ENCODE measurements at regions not wholly inside any gene's neighbourhood (a gene's known extent, or its start where the extent isn't known, plus 50 kb on each side); places are given as distances from the start of the nearest gene placed in this dataset.
"Not testable (repeated sequence)": the region's sequence is repeated elsewhere in the genome, so short reads cannot be mapped to it uniquely, and the experiment has no call there.

GRCh38 chr11:126149759-126150625 lies 61.5 kb downstream of the RPUSD4 start:
- no peak for FAIRE-seq
- no peak for DNase-seq
- Histone ChIP-seq H3K27me3 (ENCODE audit: control insufficient read depth in 3 of 3, insufficient read depth in 3 of 3, low read length in 3 of 3) (peaks cover 0 to 9% (median 0%) of the 10 kb centered on the region in 3 donors), H3K36me3 (ENCODE audit: control insufficient read depth in 3 of 3, insufficient read depth in 2 of 3, low read depth in 1 of 3, low read length in 3 of 3) (no peaks in the 10 kb centered on the region), H3K4me1 (ENCODE audit: control insufficient read depth in 3 of 3, insufficient read depth in 2 of 3, low read depth in 1 of 3, low read length in 2 of 3) (peaks cover 3 to 52% (median 9%) of the 10 kb centered on the region in 3 donors), H3K4me3 (ENCODE audit: low read depth in 1 of 3, low read length in 3 of 3) (no peak overlapping the region), H3K27ac (ENCODE audit: low read depth in 1 of 3, low read length in 2 of 3) (no peak overlapping the region), H3K9me3 (ENCODE audit: control insufficient read depth in 2 of 2, insufficient read depth in 1 of 2, low read depth in 1 of 2, low read length in 1 of 2) (no peaks in the 10 kb centered on the region)
- 69 to 73% (median 72%) methylated on average over 15 of the region's 15 CpGs for whole genome bisulfite sequencing, 3 donors

GRCh38 chr11:126148317-126148716 lies 63.1 kb downstream of the RPUSD4 start:
- FAIRE-seq (no peak), DNase-seq (peak in 1 of 2 donors; percentile 54)
- Histone ChIP-seq H3K9me3 (ENCODE audit: control insufficient read depth in 2 of 2, insufficient read depth in 1 of 2, low read depth in 1 of 2, low read length in 1 of 2) (no peaks in the 10 kb centered on the region), H3K36me3 (ENCODE audit: control insufficient read depth in 3 of 3, insufficient read depth in 2 of 3, low read depth in 1 of 3, low read length in 3 of 3) (no peaks in the 10 kb centered on the region), H3K27ac (ENCODE audit: low read depth in 1 of 3, low read length in 2 of 3) (peak overlapping the region in 1 of 3 donors; percentile 45), H3K4me1 (ENCODE audit: control insufficient read depth in 3 of 3, insufficient read depth in 2 of 3, low read depth in 1 of 3, low read length in 2 of 3) (peaks cover 3 to 37% (median 7%) of the 10 kb centered on the region in 3 donors), H3K4me3 (ENCODE audit: low read depth in 1 of 3, low read length in 3 of 3) (no peak overlapping the region), H3K27me3 (ENCODE audit: control insufficient read depth in 3 of 3, insufficient read depth in 3 of 3, low read length in 3 of 3) (peaks cover 0 to 9% (median 0%) of the 10 kb centered on the region in 3 donors)
- WGBS, 3 donors, result 12 to 70% (median 45%) methylated on average over 2 of the region's 2 CpGs

DNA sequence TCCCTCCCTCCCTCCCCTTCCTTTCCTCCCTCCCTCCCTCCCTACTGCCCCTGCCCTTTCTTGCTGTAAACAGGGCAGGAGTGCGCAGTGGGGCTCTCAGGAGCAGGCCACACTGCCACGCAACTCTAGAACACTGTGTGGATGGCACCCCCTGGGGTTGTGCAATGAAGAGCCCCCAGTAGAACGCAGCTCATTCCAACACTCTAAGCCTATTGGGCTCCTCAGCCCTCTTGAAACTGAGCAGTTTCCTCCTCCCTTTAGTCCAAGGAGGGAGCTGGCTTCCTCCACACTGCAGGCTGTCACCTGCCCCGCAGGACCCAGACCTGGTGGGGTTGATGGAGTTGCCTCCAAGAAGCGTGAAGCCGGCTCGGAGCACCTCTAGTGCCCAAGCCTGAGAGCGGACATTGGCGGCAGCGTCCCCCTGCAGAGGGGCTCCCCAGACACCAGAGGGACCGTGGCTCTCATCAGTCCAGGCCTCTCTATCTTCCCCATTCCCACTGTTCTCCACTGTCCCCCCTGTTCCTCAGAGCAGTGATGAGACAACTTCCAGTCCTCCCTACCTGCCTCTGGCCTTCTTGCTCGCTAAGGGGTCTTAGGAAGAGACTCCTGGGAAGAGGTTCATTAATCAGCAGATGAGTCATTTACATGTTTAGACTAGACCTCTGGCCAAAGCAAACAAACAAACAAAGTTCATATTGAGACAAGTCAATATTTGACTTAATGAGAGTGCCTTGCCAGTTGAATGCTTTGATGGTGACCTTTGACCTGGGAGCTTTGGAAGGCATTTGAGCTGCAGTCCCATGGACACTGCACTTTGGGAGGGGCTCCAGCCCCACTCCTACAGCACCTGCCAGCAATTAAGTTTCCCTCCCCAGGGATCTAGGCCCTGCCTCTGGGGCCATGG lies 64.0 kb downstream of the RPUSD4 start:
- FAIRE-seq (no peak), DNase-seq (peak in 1 of 2 donors; percentile 66)
- peaks cover 3 to 35% (median 7%) of the 10 kb centered on the region in 3 donors for H3K4me1 ChIP-seq (ENCODE audit: control insufficient read depth in 3 of 3, insufficient read depth in 2 of 3, low read depth in 1 of 3, low read length in 2 of 3)
- H3K9me3 ChIP-seq (ENCODE audit: control insufficient read depth in 2 of 2, insufficient read depth in 1 of 2, low read depth in 1 of 2, low read length in 1 of 2), result no peaks in the 10 kb centered on the region
- H3K27me3 ChIP-seq (ENCODE audit: control insufficient read depth in 3 of 3, insufficient read depth in 3 of 3, low read length in 3 of 3), result peaks cover 0 to 9% (median 0%) of the 10 kb centered on the region in 3 donors
- no peaks in the 10 kb centered on the region for H3K36me3 ChIP-seq (ENCODE audit: control insufficient read depth in 3 of 3, insufficient read depth in 2 of 3, low read depth in 1 of 3, low read length in 3 of 3)
- 82 to 88% (median 88%) methylated on average over 11 to 12 of the region's 12 CpGs for WGBS, 3 donors
- H3K27ac ChIP-seq (ENCODE audit: low read depth in 1 of 3, low read length in 2 of 3), result peak overlapping the region in 1 of 3 donors; percentile 45
- H3K4me3 ChIP-seq (ENCODE audit: low read depth in 1 of 3, low read length in 3 of 3), result no peak overlapping the region

GRCh38 chr11:126146454-126147192 lies 64.8 kb downstream of the RPUSD4 start:
- H3K4me3 ChIP-seq (ENCODE audit: low read depth in 1 of 3, low read length in 3 of 3), result no peak overlapping the region
- peak overlapping the region in 1 of 3 donors; percentile 12 for H3K27ac ChIP-seq (ENCODE audit: low read depth in 1 of 3, low read length in 2 of 3)
- no peaks in the 10 kb centered on the region for H3K9me3 ChIP-seq (ENCODE audit: control insufficient read depth in 2 of 2, insufficient read depth in 1 of 2, low read depth in 1 of 2, low read length in 1 of 2)
- peaks cover 0 to 9% (median 0%) of the 10 kb centered on the region in 3 donors for H3K27me3 ChIP-seq (ENCODE audit: control insufficient read depth in 3 of 3, insufficient read depth in 3 of 3, low read length in 3 of 3)
- FAIRE-seq (no peak), DNase-seq (no peak)
- no peaks in the 10 kb centered on the region for H3K36me3 ChIP-seq (ENCODE audit: control insufficient read depth in 3 of 3, insufficient read depth in 2 of 3, low read depth in 1 of 3, low read length in 3 of 3)
- H3K4me1 ChIP-seq (ENCODE audit: control insufficient read depth in 3 of 3, insufficient read depth in 2 of 3, low read depth in 1 of 3, low read length in 2 of 3), result peaks cover 3 to 35% (median 7%) of the 10 kb centered on the region in 3 donors
- WGBS, 3 donors, result 62 to 74% (median 68%) methylated on average over 21 to 23 of the region's 23 CpGs

DNA sequence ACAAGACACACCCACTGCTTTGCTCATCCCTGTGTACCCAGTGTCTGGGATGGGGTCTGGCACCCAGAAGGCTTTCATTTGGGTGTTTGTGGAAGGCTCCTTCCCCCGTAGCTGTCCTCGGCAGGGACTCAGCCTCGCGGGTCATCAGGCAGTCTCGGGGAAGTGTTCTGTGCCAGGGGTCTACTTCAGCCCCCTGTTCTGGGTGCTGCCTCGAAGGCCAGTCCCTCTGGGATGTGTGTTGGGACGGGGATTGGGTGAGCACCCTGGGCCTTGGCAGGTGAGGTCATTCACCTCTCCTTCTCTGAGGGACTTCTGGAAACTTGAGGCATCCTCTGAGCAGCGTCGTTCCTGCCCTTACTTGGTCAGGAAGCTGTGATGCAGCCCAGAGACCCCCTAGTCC lies 65.5 kb downstream of the RPUSD4 start:
- Histone ChIP-seq H3K9me3 (ENCODE audit: control insufficient read depth in 2 of 2, insufficient read depth in 1 of 2, low read depth in 1 of 2, low read length in 1 of 2) (no peaks in the 10 kb centered on the region), H3K4me3 (ENCODE audit: low read depth in 1 of 3, low read length in 3 of 3) (no peak overlapping the region), H3K27me3 (ENCODE audit: control insufficient read depth in 3 of 3, insufficient read depth in 3 of 3, low read length in 3 of 3) (peaks cover 0 to 4% (median 3%) of the 10 kb centered on the region in 3 donors), H3K36me3 (ENCODE audit: control insufficient read depth in 3 of 3, insufficient read depth in 2 of 3, low read depth in 1 of 3, low read length in 3 of 3) (no peaks in the 10 kb centered on the region), H3K27ac (ENCODE audit: low read depth in 1 of 3, low read length in 2 of 3) (no peak overlapping the region), H3K4me1 (ENCODE audit: control insufficient read depth in 3 of 3, insufficient read depth in 2 of 3, low read depth in 1 of 3, low read length in 2 of 3) (peaks cover 3 to 35% (median 7%) of the 10 kb centered on the region in 3 donors)
- DNase-seq (no peak), FAIRE-seq (no peak)
- WGBS, 3 donors, result 73 to 83% (median 83%) methylated on average over 7 to 9 of the region's 9 CpGs

DNA sequence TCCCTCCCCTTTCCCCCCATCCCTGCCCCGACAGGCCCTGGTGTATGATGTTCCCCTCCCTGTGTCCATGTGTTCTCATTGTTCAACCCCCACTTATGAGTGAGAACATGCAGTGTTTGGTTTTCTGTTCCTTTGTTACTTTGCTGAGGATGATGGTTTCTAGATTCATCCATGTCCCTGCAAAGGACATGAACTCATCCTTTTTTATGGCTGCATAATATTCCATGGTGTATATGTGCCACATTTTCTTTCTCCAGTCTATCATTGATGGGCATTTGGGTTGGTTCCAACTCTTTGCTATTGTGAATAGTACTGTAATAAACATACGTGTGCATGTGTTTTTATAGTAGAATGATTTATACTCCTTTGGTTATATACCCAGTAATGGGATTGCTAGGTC lies 68.0 kb downstream of the RPUSD4 start:
- H3K27me3 ChIP-seq (ENCODE audit: control insufficient read depth in 3 of 3, insufficient read depth in 3 of 3, low read length in 3 of 3); H3K27ac ChIP-seq (ENCODE audit: low read depth in 1 of 3, low read length in 2 of 3); H3K36me3 ChIP-seq (ENCODE audit: control insufficient read depth in 3 of 3, insufficient read depth in 2 of 3, low read depth in 1 of 3, low read length in 3 of 3); H3K4me3 ChIP-seq (ENCODE audit: low read depth in 1 of 3, low read length in 3 of 3); DNase-seq; H3K9me3 ChIP-seq (ENCODE audit: control insufficient read depth in 2 of 2, insufficient read depth in 1 of 2, low read depth in 1 of 2, low read length in 1 of 2); FAIRE-seq: not testable (repeated sequence)
- peaks cover 0 to 33% (median 3%) of the 10 kb centered on the region in 3 donors for H3K4me1 ChIP-seq (ENCODE audit: control insufficient read depth in 3 of 3, insufficient read depth in 2 of 3, low read depth in 1 of 3, low read length in 2 of 3)
- 67 to 75% (median 74%) methylated on average over 2 of the region's 2 CpGs for WGBS, 3 donors

- no peak overlapping the region for H3K27ac ChIP-seq (ENCODE audit: low read depth in 1 of 3, low read length in 2 of 3)
- no peak overlapping the region for H3K4me3 ChIP-seq (ENCODE audit: low read depth in 1 of 3, low read length in 3 of 3)
- H3K9me3 ChIP-seq (ENCODE audit: control insufficient read depth in 2 of 2, insufficient read depth in 1 of 2, low read depth in 1 of 2, low read length in 1 of 2), result no peaks in the 10 kb centered on the region
- H3K4me1 ChIP-seq (ENCODE audit: control insufficient read depth in 3 of 3, insufficient read depth in 2 of 3, low read depth in 1 of 3, low read length in 2 of 3), result peaks cover 0 to 11% (median 0%) of the 10 kb centered on the region in 3 donors
- FAIRE-seq (no peak), DNase-seq (no peak)
- H3K36me3 ChIP-seq (ENCODE audit: control insufficient read depth in 3 of 3, insufficient read depth in 2 of 3, low read depth in 1 of 3, low read length in 3 of 3), result no peaks in the 10 kb centered on the region
- WGBS, 3 donors, result 30 to 41% (median 37%) methylated on average over 7 of the region's 7 CpGs
- H3K27me3 ChIP-seq (ENCODE audit: control insufficient read depth in 3 of 3, insufficient read depth in 3 of 3, low read length in 3 of 3), result peaks cover 0 to 11% (median 0%) of the 10 kb centered on the region in 3 donors
Observed at GRCh38 chr11:126140926-126141280, 70.5 kb downstream of the RPUSD4 start.

Data from small intestine (tissue), 7 donors.